ENCODE measurements at regions not wholly inside any gene's neighbourhood (a gene's known extent, or its start where the extent isn't known, plus 50 kb on each side); places are given as distances from the start of the nearest gene placed in this dataset.

DNA sequence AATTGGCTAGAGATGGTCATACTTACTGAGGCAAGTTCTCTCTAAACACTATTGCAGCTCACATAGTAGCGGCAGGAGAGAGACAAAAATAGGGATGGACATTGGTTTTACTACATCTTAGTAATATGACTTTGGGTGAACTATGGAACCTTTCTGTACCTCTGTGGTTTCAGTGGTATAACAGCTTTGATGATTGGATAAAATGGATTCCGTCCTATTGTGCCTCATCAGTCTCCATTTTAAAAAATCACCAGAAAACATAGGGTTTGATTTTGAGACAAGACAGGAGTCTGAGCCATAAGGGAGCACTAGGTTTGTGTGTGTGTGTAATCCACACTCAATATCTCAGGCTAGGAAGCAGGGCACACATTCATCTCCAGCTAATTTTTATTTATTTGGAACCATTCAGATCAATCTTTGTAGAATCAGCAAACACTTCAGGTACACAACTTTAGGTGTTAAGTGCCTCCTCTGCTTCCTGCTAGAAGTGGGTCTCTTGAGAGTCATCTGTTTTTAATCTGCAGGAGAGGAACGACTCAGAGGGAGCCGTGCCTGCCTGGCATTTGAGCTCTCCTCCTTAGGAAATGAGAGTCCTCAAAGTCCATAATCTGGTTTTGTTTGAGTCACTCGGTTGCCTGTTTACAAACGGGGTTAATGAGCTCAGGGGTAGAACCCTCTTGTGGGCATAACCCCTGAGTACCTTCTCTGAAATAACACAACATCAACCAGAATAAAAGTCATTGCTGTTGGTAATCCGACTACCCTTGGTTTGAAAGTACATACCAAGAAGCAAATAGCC lies 238.5 kb upstream of the BOD1L1 start:
- H3K4me2 ChIP-seq (ENCODE audit: control insufficient read depth, extremely low read depth, insufficient read depth, low read depth, low read length): no peak overlapping the region
- dilution Hi-C loops (cut with MboI; ENCODE audit: extremely low pct_ligation_motif_present, low sequenced_read_pairs): no loop called here
- no peak for FAIRE-seq

DNA sequence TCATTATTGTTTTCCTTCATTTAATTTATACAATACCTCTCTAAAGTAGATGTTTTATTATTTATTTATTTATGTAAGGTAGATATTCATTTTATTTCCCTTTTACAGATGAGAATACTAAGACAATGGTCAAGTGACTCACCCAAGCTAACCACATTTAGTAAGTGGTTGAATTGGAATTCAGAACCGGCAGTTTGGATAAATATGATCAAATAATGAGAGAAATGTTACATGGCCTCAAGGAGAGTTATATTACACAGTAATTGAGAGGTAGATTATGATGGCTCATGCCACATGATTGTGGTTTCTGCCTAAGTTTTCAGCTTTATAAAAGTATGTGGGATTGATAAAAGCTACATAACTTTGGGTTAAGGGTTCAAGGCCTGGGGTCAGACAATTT lies 239.4 kb upstream of the BOD1L1 start:
- no peak overlapping the region for H3K9ac ChIP-seq (ENCODE audit: control insufficient read depth, extremely low read depth, insufficient read depth, low read length)
- H3K79me2 ChIP-seq (ENCODE audit: control insufficient read depth, insufficient read depth, low read length): no peaks in the 10 kb centered on the region
- TF ChIP-seq CTCF (optimal IDR thresholded peaks at IDR 0.05 in 1 of 3, IDR thresholded peaks at IDR 0.05 in 1 of 3, conservative IDR thresholded peaks at IDR 0.05 in 1 of 3; ENCODE audit: extremely low read depth in 1 of 3, insufficient read depth in 2 of 3, low read length in 3 of 3) (no peak), EZH2 (IDR thresholded peaks at IDR 0.05; ENCODE audit: low read length) (no peak)
- H4K20me1 ChIP-seq (ENCODE audit: control insufficient read depth, extremely low read depth, insufficient read depth, low read length): no peaks in the 10 kb centered on the region
- no peak overlapping the region for H3K4me3 ChIP-seq (ENCODE audit: control insufficient read depth in 2 of 3, extremely low read depth in 1 of 3, insufficient read depth in 2 of 3, low read depth in 1 of 3, low read length in 3 of 3)
- no peaks in the 10 kb centered on the region for H3K9me3 ChIP-seq (ENCODE audit: control insufficient read depth, low read depth, low read length)
- H3K36me3 ChIP-seq (ENCODE audit: control insufficient read depth in 2 of 2, extremely low read depth in 1 of 2, insufficient read depth in 2 of 2, low read length in 2 of 2): no peaks in the 10 kb centered on the region
- no peak for FAIRE-seq
- DNase-seq (ENCODE audit: low read depth, low spot score): no peak
- no peaks in the 10 kb centered on the region for H3K9me1 ChIP-seq (ENCODE audit: control insufficient read depth, extremely low read depth, insufficient read depth, low read length)
- H3K4me2 ChIP-seq (ENCODE audit: control insufficient read depth, extremely low read depth, insufficient read depth, low read depth, low read length): no peak overlapping the region
- no peak overlapping the region for H2AFZ ChIP-seq (ENCODE audit: control insufficient read depth, low read length)
- dilution Hi-C loops (cut with MboI; ENCODE audit: extremely low pct_ligation_motif_present, low sequenced_read_pairs): no loop called here
- H3K4me1 ChIP-seq (ENCODE audit: control insufficient read depth, extremely low read depth, insufficient read depth, low read length): no peaks in the 10 kb centered on the region
- H3K27me3 ChIP-seq (ENCODE audit: control insufficient read depth, extremely low read depth, insufficient read depth, low read length): no peaks in the 10 kb centered on the region
- H3K27ac ChIP-seq (ENCODE audit: control insufficient read depth, insufficient read depth, low read length): no peak overlapping the region

More for the DNA sequence above, 238.5 kb upstream of the BOD1L1 start:
- H2AFZ ChIP-seq (ENCODE audit: control insufficient read depth, low read length): no peak overlapping the region
- H3K9me1 ChIP-seq (ENCODE audit: control insufficient read depth, extremely low read depth, insufficient read depth, low read length): no peaks in the 10 kb centered on the region
- TF ChIP-seq CTCF (optimal IDR thresholded peaks at IDR 0.05 in 1 of 3, IDR thresholded peaks at IDR 0.05 in 1 of 3, conservative IDR thresholded peaks at IDR 0.05 in 1 of 3; ENCODE audit: extremely low read depth in 1 of 3, insufficient read depth in 2 of 3, low read length in 3 of 3): no peak
- no peak for TF ChIP-seq EZH2 (IDR thresholded peaks at IDR 0.05; ENCODE audit: low read length)
- H3K27ac ChIP-seq (ENCODE audit: control insufficient read depth, insufficient read depth, low read length): no peak overlapping the region
- no peaks in the 10 kb centered on the region for H3K36me3 ChIP-seq (ENCODE audit: control insufficient read depth in 2 of 2, extremely low read depth in 1 of 2, insufficient read depth in 2 of 2, low read length in 2 of 2)
- H3K27me3 ChIP-seq (ENCODE audit: control insufficient read depth, extremely low read depth, insufficient read depth, low read length): no peaks in the 10 kb centered on the region
- DNase-seq (ENCODE audit: low read depth, low spot score): no peak
- H3K9me3 ChIP-seq (ENCODE audit: control insufficient read depth, low read depth, low read length): no peaks in the 10 kb centered on the region
- no peaks in the 10 kb centered on the region for H3K4me1 ChIP-seq (ENCODE audit: control insufficient read depth, extremely low read depth, insufficient read depth, low read length)
- no peak overlapping the region for H3K4me3 ChIP-seq (ENCODE audit: control insufficient read depth in 2 of 3, extremely low read depth in 1 of 3, insufficient read depth in 2 of 3, low read depth in 1 of 3, low read length in 3 of 3)
- no peaks in the 10 kb centered on the region for H3K79me2 ChIP-seq (ENCODE audit: control insufficient read depth, insufficient read depth, low read length)
- no peak overlapping the region for H3K9ac ChIP-seq (ENCODE audit: control insufficient read depth, extremely low read depth, insufficient read depth, low read length)
- H4K20me1 ChIP-seq (ENCODE audit: control insufficient read depth, extremely low read depth, insufficient read depth, low read length): no peaks in the 10 kb centered on the region
